ENCODE measurements at regions not wholly inside any gene's neighbourhood (a gene's known extent, or its start where the extent isn't known, plus 50 kb on each side); places are given as distances from the start of the nearest gene placed in this dataset.
"Not testable (repeated sequence)": the region's sequence is repeated elsewhere in the genome, so short reads cannot be mapped to it uniquely, and the experiment has no call there.

GRCh38 chr14:105581551-105582341 is 55.4 kb downstream of the TMEM121 start:
- DNase-seq (ENCODE audit: low read depth, low spot score) = no peak
- H3K9ac ChIP-seq (ENCODE audit: insufficient read length, low read depth) = no peak overlapping the region
- H3K4me1 ChIP-seq (ENCODE audit: insufficient read depth, insufficient read length) = no peaks in the 10 kb centered on the region
- H3K4me3 ChIP-seq (ENCODE audit: insufficient read length, low read depth) = no peak overlapping the region
- peaks cover 5% of the 10 kb centered on the region; the same call in 1 of the 2 replicates for H3K9me3 ChIP-seq (ENCODE audit: insufficient read depth, low read length)
- no peaks in the 10 kb centered on the region for H3K27me3 ChIP-seq (ENCODE audit: insufficient read depth, insufficient read length)
- H3K36me3 ChIP-seq (ENCODE audit: insufficient read depth, insufficient read length, low read length) = no peaks in the 10 kb centered on the region
- TF ChIP-seq SUZ12 (IDR thresholded peaks at IDR 0.05; ENCODE audit: extremely low read depth, insufficient read depth, insufficient read length) (no peak), ZNF274 (IDR thresholded peaks at IDR 0.05; ENCODE audit: low read depth, low read length) (no peak), YY1 (IDR thresholded peaks at IDR 0.05; ENCODE audit: insufficient read depth, insufficient read length) (no peak)

- no peaks in the 10 kb centered on the region for H3K27me3 ChIP-seq (ENCODE audit: insufficient read depth, insufficient read length)
- no peaks in the 10 kb centered on the region for H3K36me3 ChIP-seq (ENCODE audit: insufficient read depth, insufficient read length, low read length)
- TF ChIP-seq SUZ12 (IDR thresholded peaks at IDR 0.05; ENCODE audit: extremely low read depth, insufficient read depth, insufficient read length) = no peak
- TF ChIP-seq YY1 (IDR thresholded peaks at IDR 0.05; ENCODE audit: insufficient read depth, insufficient read length) = no peak
- no peaks in the 10 kb centered on the region for H3K4me1 ChIP-seq (ENCODE audit: insufficient read depth, insufficient read length)
- H3K4me3 ChIP-seq (ENCODE audit: insufficient read length, low read depth) = no peak overlapping the region
- no peak overlapping the region for H3K9ac ChIP-seq (ENCODE audit: insufficient read length, low read depth)
- DNase-seq (ENCODE audit: low read depth, low spot score) = no peak
- H3K9me3 ChIP-seq (ENCODE audit: insufficient read depth, low read length) = peaks cover 5% of the 10 kb centered on the region; the same call in 1 of the 2 replicates
These were observed 56.3 kb downstream of the TMEM121 start for GRCh38 chr14:105582639-105583038.

GRCh38 chr14:105583914-105584313 is 57.5 kb downstream of the TMEM121 start:
- not testable (repeated sequence) for H3K4me3 ChIP-seq (ENCODE audit: insufficient read length, low read depth); H3K9ac ChIP-seq (ENCODE audit: insufficient read length, low read depth); DNase-seq (ENCODE audit: low read depth, low spot score); H3K27me3 ChIP-seq (ENCODE audit: insufficient read depth, insufficient read length); H3K36me3 ChIP-seq (ENCODE audit: insufficient read depth, insufficient read length, low read length); H3K9me3 ChIP-seq (ENCODE audit: insufficient read depth, low read length); H3K4me1 ChIP-seq (ENCODE audit: insufficient read depth, insufficient read length)

GRCh38 chr14:105585290-105585689 is 58.9 kb downstream of the TMEM121 start:
- not testable (repeated sequence) for H3K36me3 ChIP-seq (ENCODE audit: insufficient read depth, insufficient read length, low read length); H3K9ac ChIP-seq (ENCODE audit: insufficient read length, low read depth); H3K27me3 ChIP-seq (ENCODE audit: insufficient read depth, insufficient read length); H3K4me3 ChIP-seq (ENCODE audit: insufficient read length, low read depth); H3K9me3 ChIP-seq (ENCODE audit: insufficient read depth, low read length); H3K4me1 ChIP-seq (ENCODE audit: insufficient read depth, insufficient read length); DNase-seq (ENCODE audit: low read depth, low spot score)

GRCh38 chr14:105585722-105586121 is 59.3 kb downstream of the TMEM121 start:
- not testable (repeated sequence) for DNase-seq (ENCODE audit: low read depth, low spot score); H3K4me3 ChIP-seq (ENCODE audit: insufficient read length, low read depth); H3K4me1 ChIP-seq (ENCODE audit: insufficient read depth, insufficient read length); H3K27me3 ChIP-seq (ENCODE audit: insufficient read depth, insufficient read length); H3K9ac ChIP-seq (ENCODE audit: insufficient read length, low read depth); H3K36me3 ChIP-seq (ENCODE audit: insufficient read depth, insufficient read length, low read length); H3K9me3 ChIP-seq (ENCODE audit: insufficient read depth, low read length)

- not testable (repeated sequence) for H3K4me3 ChIP-seq (ENCODE audit: insufficient read length, low read depth); H3K4me1 ChIP-seq (ENCODE audit: insufficient read depth, insufficient read length); H3K9me3 ChIP-seq (ENCODE audit: insufficient read depth, low read length); DNase-seq (ENCODE audit: low read depth, low spot score); H3K36me3 ChIP-seq (ENCODE audit: insufficient read depth, insufficient read length, low read length); H3K27me3 ChIP-seq (ENCODE audit: insufficient read depth, insufficient read length); H3K9ac ChIP-seq (ENCODE audit: insufficient read length, low read depth)
These were observed 59.9 kb downstream of the TMEM121 start for GRCh38 chr14:105586144-105586872.

- H3K9ac ChIP-seq (ENCODE audit: insufficient read length, low read depth); H3K9me3 ChIP-seq (ENCODE audit: insufficient read depth, low read length); H3K27me3 ChIP-seq (ENCODE audit: insufficient read depth, insufficient read length); H3K4me3 ChIP-seq (ENCODE audit: insufficient read length, low read depth); H3K4me1 ChIP-seq (ENCODE audit: insufficient read depth, insufficient read length); DNase-seq (ENCODE audit: low read depth, low spot score); H3K36me3 ChIP-seq (ENCODE audit: insufficient read depth, insufficient read length, low read length): not testable (repeated sequence)
These were observed 60.7 kb downstream of the TMEM121 start for GRCh38 chr14:105587034-105587433.

GRCh38 chr14:105587482-105588235 is 61.3 kb downstream of the TMEM121 start:
- not testable (repeated sequence) for H3K9ac ChIP-seq (ENCODE audit: insufficient read length, low read depth)

More at GRCh38 chr14:105587482-105588235, 61.3 kb downstream of the TMEM121 start:
- H3K4me1 ChIP-seq (ENCODE audit: insufficient read depth, insufficient read length); DNase-seq (ENCODE audit: low read depth, low spot score); H3K9me3 ChIP-seq (ENCODE audit: insufficient read depth, low read length); H3K4me3 ChIP-seq (ENCODE audit: insufficient read length, low read depth); H3K27me3 ChIP-seq (ENCODE audit: insufficient read depth, insufficient read length); H3K36me3 ChIP-seq (ENCODE audit: insufficient read depth, insufficient read length, low read length): not testable (repeated sequence)

All from NT2/D1 (cell line).